HEK293 (cell line): ENCODE measurements at regions not wholly inside any gene's neighbourhood (a gene's known extent, or its start where the extent isn't known, plus 50 kb on each side); places are given as distances from the start of the nearest gene placed in this dataset.

Experiments used
- CTCF ChIA-PET: fragments of 350-600 bp; formaldehyde crosslinking; extraction: SDS; loops from one replicate; lab custom pipeline; 2021; ENCODE audit warnings: antibody characterized with exemption; lab: Yijun Ruan, JAX
- POLR2A ChIA-PET: fragments of 300-600 bp; formaldehyde crosslinking; extraction: SDS; loops from one replicate; lab custom pipeline; 2020; ENCODE audit warnings: antibody characterized with exemption, inconsistent platforms; lab: Yijun Ruan, JAX
- H3K27ac ChIP-seq: fragments of 200-500 bp; sonication (Bioruptor generic); 2 replicates; pipeline ENCODE4 v1.5.1; 2014; ENCODE audit warnings: low read depth, low read length, control low read depth, inconsistent platforms; ENCODE audit errors: extremely low read depth
- H3K36me3 ChIP-seq, 2 experiments: fragments of 200-500 bp in 1 of 2; sonication (Bioruptor generic) in 1 of 2; 1 replicate in 1 of 2; 2 replicates in 1 of 2; pipeline ENCODE4 v1.5.1; 2014 to 2017; ENCODE audit warnings: inconsistent platforms in 2 of 2, low read length in 2 of 2; ENCODE audit not compliant: control insufficient read depth in 2 of 2, insufficient read depth in 1 of 2
- H3K4me1 ChIP-seq: fragments of 200-500 bp; sonication (Bioruptor generic); 2 replicates; pipeline ENCODE4 v1.5.1; 2014; ENCODE audit warnings: mild to moderate bottlenecking, low read length, inconsistent platforms; ENCODE audit not compliant: control insufficient read depth, insufficient read depth
- H3K4me3 ChIP-seq: 2 replicates; pipeline ENCODE4 v1.5.1; 2011; ENCODE audit warnings: low read depth, mild to moderate bottlenecking, control low read depth, low read length, moderate library complexity
- H3K9me3 ChIP-seq: fragments of 200-500 bp; sonication (Bioruptor generic); 2 replicates; pipeline ENCODE4 v1.5.1; 2014; ENCODE audit warnings: low read depth, low read length, inconsistent platforms; ENCODE audit not compliant: control insufficient read depth, insufficient read depth
- BCL11B ChIP-seq: fragments of 450-650 bp; formaldehyde crosslinking; IDR thresholded peaks from 2 replicates; pipeline ENCODE4 v1.5.1; 2016; ENCODE audit warnings: low read depth, missing biosample characterization, missing genetic modification characterization
- SETDB1 ChIP-seq: IDR thresholded peaks from one replicate; pipeline ENCODE4 v1.6.1; 2017; ENCODE audit warnings: mild to moderate bottlenecking, low read length, moderate library complexity, mixed read lengths; ENCODE audit not compliant: insufficient read length
- YY2 ChIP-seq: fragments of 450-650 bp; formaldehyde crosslinking; IDR thresholded peaks from 2 replicates; pipeline ENCODE4 v1.5.1; 2016; ENCODE audit warnings: missing biosample characterization, missing genetic modification characterization
- ZBTB17 ChIP-seq: fragments of 450-650 bp; formaldehyde crosslinking; IDR thresholded peaks from 2 replicates; pipeline ENCODE4 v1.5.1; 2016; ENCODE audit warnings: missing biosample characterization, missing genetic modification characterization
- ZBTB21 ChIP-seq: fragments of 450-650 bp; formaldehyde crosslinking; IDR thresholded peaks from 2 replicates; pipeline ENCODE4 v1.5.1; 2017; ENCODE audit warnings: missing biosample characterization, missing genetic modification characterization
- ZBTB48 ChIP-seq: fragments of 450-650 bp; formaldehyde crosslinking; IDR thresholded peaks from 2 replicates; pipeline ENCODE4 v1.5.1; 2016; ENCODE audit warnings: missing biosample characterization, missing genetic modification characterization
- ZBTB6 ChIP-seq: fragments of 450-650 bp; formaldehyde crosslinking; IDR thresholded peaks from 2 replicates; pipeline ENCODE4 v1.5.1; 2017; ENCODE audit warnings: missing biosample characterization, missing genetic modification characterization
- ZNF155 ChIP-seq: fragments of 450-650 bp; formaldehyde crosslinking; IDR thresholded peaks from 2 replicates; pipeline ENCODE4 v1.5.1; 2016; ENCODE audit warnings: missing biosample characterization, missing genetic modification characterization
- ZNF184 ChIP-seq: fragments of 450-650 bp; IDR thresholded peaks from 2 replicates; pipeline ENCODE4 v1.5.1; 2018; ENCODE audit warnings: missing biosample characterization, mild to moderate bottlenecking, missing genetic modification characterization
- ZNF266 ChIP-seq: fragments of 450-650 bp; formaldehyde crosslinking; IDR thresholded peaks from 2 replicates; pipeline ENCODE4 v1.5.1; 2016; ENCODE audit warnings: missing biosample characterization, missing genetic modification characterization, low read depth
- ZNF274 ChIP-seq, 2 experiments: fragments of 200-500 bp in 1 of 2; fragments of 450-650 bp in 1 of 2; sonication (Bioruptor generic) in 1 of 2; formaldehyde crosslinking in 1 of 2; IDR thresholded peaks; 2 replicates each; pipeline versions ENCODE4 v1.5.1 to v1.6.1; 2014 to 2016; ENCODE audit warnings: borderline replicate concordance in 1 of 2, inconsistent platforms in 1 of 2, low read length in 1 of 2, missing biosample characterization in 1 of 2, missing genetic modification characterization in 1 of 2
- ZNF404 ChIP-seq: fragments of 450-650 bp; formaldehyde crosslinking; IDR thresholded peaks from 2 replicates; pipeline ENCODE4 v1.5.1; 2017; ENCODE audit warnings: missing biosample characterization, missing genetic modification characterization
- ZNF544 ChIP-seq: fragments of 450-650 bp; formaldehyde crosslinking; IDR thresholded peaks from 2 replicates; pipeline ENCODE4 v1.5.0; 2017; ENCODE audit warnings: missing biosample characterization, missing genetic modification characterization
- ZNF558 ChIP-seq: fragments of 450-650 bp; formaldehyde crosslinking; IDR thresholded peaks from 2 replicates; pipeline ENCODE4 v1.5.1; 2016; ENCODE audit warnings: missing biosample characterization, missing genetic modification characterization
- ZNF585B ChIP-seq: fragments of 450-650 bp; formaldehyde crosslinking; IDR thresholded peaks from 2 replicates; pipeline ENCODE4 v1.5.1; 2016; ENCODE audit warnings: missing biosample characterization, missing genetic modification characterization
- ZNF600 ChIP-seq: fragments of 450-650 bp; formaldehyde crosslinking; IDR thresholded peaks from 2 replicates; pipeline ENCODE4 v1.5.1; 2016; ENCODE audit warnings: missing biosample characterization, missing genetic modification characterization
- ZNF629 ChIP-seq: fragments of 450-650 bp; formaldehyde crosslinking; IDR thresholded peaks from 2 replicates; pipeline ENCODE4 v1.5.1; 2017; ENCODE audit warnings: missing biosample characterization, missing genetic modification characterization
- ZNF830 ChIP-seq: fragments of 450-650 bp; IDR thresholded peaks from 2 replicates; pipeline ENCODE4 v1.5.0; 2018; ENCODE audit warnings: missing biosample characterization, missing genetic modification characterization, low read depth, mild to moderate bottlenecking, moderate library complexity

GRCh38 chr20:11436113-11436905 lies 481.4 kb upstream of the BTBD3 start:
- Histone ChIP-seq H3K4me1 (no peaks in the 10 kb centered on the region), H3K9me3 (no peaks in the 10 kb centered on the region; the same call in 1 of the 2 replicates), H3K4me3 (no peak overlapping the region), H3K36me3 (no peaks in the 10 kb centered on the region), H3K27ac (no peak overlapping the region)
- ChIA-PET POLR2A (no interaction called here), CTCF (interaction anchor here (0.5 kb wide), 1 partner anchor 831 kb away, joined by 3 read pairs; no protein-coding TSS in a partner anchor)
- TF ChIP-seq BCL11B (tag by site-specific recombination) (no peak), ZNF585B (tag by site-specific recombination) (peak; percentile 63), ZNF184 (no peak)

- Histone ChIP-seq H3K9me3 (no peaks in the 10 kb centered on the region; the same call in 1 of the 2 replicates), H3K4me3 (no peak overlapping the region), H3K36me3 (no peaks in the 10 kb centered on the region), H3K4me1 (no peaks in the 10 kb centered on the region), H3K27ac (no peak overlapping the region)
- TF ChIP-seq SETDB1 (peak; percentile 27), ZNF184 (no peak)
- ChIA-PET POLR2A (no interaction called here), CTCF (interaction anchor here (0.9 kb wide), 1 partner anchor 18 kb away, joined by 5 read pairs; no protein-coding TSS in a partner anchor)
These were observed 480.6 kb upstream of the BTBD3 start for GRCh38 chr20:11437090-11437489.

- H3K4me1 ChIP-seq = no peaks in the 10 kb centered on the region
- H3K27ac ChIP-seq = no peak overlapping the region
- H3K4me3 ChIP-seq = no peak overlapping the region
- ChIA-PET CTCF (interaction anchor here (0.7 to 1.1 kb wide), 3 partner anchors 17 to 773 kb away, joined by 3 to 5 read pairs (median 4); no protein-coding TSS in a partner anchor), POLR2A (no interaction called here)
- H3K36me3 ChIP-seq = no peaks in the 10 kb centered on the region
- no peak for TF ChIP-seq ZBTB48
- H3K9me3 ChIP-seq = no peaks in the 10 kb centered on the region; the same call in 1 of the 2 replicates
These were observed 479.9 kb upstream of the BTBD3 start for GRCh38 chr20:11437611-11438380.

- Histone ChIP-seq H3K4me3 (no peak overlapping the region), H3K4me1 (no peaks in the 10 kb centered on the region), H3K27ac (no peak overlapping the region), H3K36me3 (no peaks in the 10 kb centered on the region), H3K9me3 (no peaks in the 10 kb centered on the region; the same call in 1 of the 2 replicates)
- no peak for TF ChIP-seq YY2
- no peak for TF ChIP-seq ZNF274 (IDR thresholded peaks at IDR 0.05; ENCODE audit: low read length)
- no peak for TF ChIP-seq ZNF274 (tag by site-specific recombination; IDR thresholded peaks at IDR 0.05; ENCODE audit: borderline replicate concordance)
- TF ChIP-seq ZBTB6 (tag by site-specific recombination) = no peak
- no peak for TF ChIP-seq ZBTB17 (tag by site-specific recombination)
- TF ChIP-seq ZNF404 (tag by site-specific recombination) = no peak
- TF ChIP-seq ZNF600 (tag by site-specific recombination) = no peak
- TF ChIP-seq ZNF629 = no peak
- no peak for TF ChIP-seq ZNF544
- TF ChIP-seq ZNF558 (tag by site-specific recombination) = no peak
- no peak for TF ChIP-seq ZNF155 (tag by site-specific recombination)
- TF ChIP-seq BCL11B (tag by site-specific recombination) = no peak
- TF ChIP-seq ZNF266 (tag by site-specific recombination) = no peak
- TF ChIP-seq ZNF830 (tag by site-specific recombination) = no peak
- TF ChIP-seq ZBTB21 (tag by site-specific recombination) = no peak
- POLR2A ChIA-PET = no interaction called here
- CTCF ChIA-PET = interaction anchor here (1.1 kb wide), 1 partner anchor 105 kb away, joined by 4 read pairs; no protein-coding TSS in a partner anchor
These were observed 479.3 kb upstream of the BTBD3 start for GRCh38 chr20:11438412-11438811.
